GM19468 (cell line): ENCODE measurements at regions not wholly inside any gene's neighbourhood (a gene's known extent, or its start where the extent isn't known, plus 50 kb on each side); places are given as distances from the start of the nearest gene placed in this dataset.

Experiments
- ATAC-seq: cut with Tn5 transposase; IDR thresholded peaks from one replicate; pipeline ENCODE4 v1.9.1; 2021; ENCODE audit warnings: mild to moderate bottlenecking, moderate library complexity, moderate number of reproducible peaks; ENCODE audit not compliant: unreplicated experiment; ENCODE audit errors: extremely low read depth

DNA sequence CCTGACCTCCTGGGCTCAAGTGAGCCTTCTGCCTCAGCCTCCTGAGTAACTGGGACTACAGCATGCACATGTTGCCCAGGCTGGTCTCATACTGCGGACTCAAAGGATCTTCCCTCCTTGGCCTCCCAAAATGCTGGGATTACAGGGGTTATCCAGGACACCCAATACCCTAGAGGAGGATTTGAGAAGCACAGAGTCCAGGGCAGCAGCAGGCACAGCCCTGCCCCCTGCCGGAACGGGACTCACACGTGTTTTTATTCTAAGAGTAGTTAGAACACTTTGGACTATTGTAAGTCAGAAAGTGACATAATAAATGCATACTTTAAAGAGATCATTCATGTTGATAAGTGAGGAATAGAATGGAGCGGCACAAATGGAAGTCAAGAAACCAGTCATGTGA, 80.2 kb downstream of the C6orf118 start:
- ATAC-seq: no peak

DNA sequence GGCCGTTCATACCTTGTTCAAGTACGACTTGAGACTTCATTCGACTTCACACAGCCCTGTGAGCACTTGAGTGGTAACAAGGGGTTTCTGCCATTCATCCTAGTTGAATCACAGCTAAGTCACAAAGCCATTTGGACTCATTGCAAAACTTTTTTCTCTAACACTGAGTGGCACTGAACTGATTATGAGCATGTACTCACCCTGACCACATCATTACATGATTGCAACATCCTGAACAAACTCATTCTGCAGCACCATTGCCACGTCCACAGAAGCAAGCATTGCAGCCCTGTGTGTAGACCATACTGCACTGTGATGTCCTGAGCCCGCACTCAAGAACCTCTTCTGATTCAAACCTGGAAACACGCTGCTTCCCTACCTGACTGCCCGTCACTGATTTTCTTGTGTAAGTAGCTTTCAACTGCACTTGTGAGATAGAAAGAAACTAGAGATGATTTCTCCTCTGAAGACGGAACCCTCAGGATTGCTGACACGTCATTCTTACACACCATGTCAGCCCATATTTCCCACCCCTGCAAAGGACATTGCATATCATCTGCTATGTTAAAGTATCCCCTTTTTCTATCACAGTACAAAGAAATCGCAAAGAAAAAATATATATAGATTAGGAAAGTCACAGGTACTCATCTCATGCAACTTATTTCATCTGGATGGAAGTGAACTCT, 81.6 kb downstream of the C6orf118 start:
- ATAC-seq: no peak

DNA sequence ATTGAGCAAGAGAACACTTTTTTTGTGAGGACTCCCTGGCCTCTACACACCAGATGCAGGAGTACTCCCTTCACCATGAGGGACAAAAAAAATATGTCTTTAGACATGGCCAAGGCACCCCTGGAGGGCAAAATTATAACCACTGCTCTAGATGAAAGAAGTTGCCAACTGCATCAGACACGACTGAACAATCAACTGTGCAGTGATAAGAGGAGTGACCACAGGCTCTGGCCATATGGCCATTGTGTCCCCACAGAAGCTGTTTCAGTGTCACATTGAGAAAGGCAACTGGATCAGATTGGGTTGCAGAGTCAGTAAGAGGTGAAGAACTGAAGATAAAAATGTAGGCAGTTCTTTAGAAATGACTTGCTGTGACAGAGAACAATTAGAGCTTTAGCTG, 85.7 kb downstream of the C6orf118 start:
- no peak for ATAC-seq

DNA sequence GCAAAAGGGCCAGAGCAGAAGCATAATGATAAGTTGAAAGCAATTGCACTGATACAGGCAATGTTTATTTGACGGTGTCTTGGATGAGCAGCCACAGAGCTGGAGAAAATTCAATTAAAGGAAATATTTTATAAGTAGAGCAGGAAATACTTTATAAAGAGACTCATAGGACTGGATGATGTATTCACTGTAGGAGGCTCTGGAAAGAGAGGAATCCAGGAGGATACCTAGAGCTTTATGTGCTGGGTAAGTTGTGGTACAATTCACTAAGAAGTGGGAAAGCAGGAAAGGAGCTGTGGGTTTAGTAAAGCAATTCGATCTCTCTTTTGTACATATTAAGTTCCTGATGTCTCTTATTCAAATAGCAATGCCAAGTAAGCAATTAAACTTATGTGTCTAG, 86.3 kb downstream of the C6orf118 start:
- no peak for ATAC-seq

DNA sequence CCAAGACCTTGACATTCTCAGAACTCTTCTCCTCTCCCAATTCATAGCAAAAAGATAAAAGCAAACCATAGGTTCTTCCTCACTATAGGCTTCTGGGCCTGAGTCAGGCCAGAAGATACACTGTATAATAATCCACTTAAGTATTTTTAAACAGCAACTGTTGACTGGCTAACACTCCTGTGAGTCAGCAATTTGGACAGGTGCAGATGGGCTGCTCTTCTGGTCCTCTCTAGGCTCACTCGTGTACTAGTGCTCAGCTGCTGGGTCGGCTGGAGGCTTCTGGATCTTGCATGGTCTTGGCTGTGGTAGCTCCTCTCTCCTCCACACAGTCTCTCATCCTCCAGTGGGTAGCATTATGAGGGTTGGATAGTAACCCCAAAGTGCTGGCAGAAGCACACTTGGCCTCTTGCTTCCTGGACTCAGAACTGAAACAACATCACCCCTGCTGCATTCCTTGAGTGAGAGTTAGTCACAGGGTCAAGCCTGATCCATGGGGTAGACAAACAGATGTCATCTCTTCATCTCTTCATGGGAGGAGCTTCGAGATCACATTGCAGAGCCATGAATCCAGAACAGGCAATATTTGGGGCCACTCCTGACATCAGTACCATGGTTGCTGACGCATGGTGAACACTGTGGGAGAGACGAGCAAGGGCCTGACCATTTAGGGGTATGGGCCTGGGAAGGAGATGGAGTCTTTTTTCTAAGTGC, 86.9 kb downstream of the C6orf118 start:
- no peak for ATAC-seq

GRCh38 chr6:165220045-165220444, 89.4 kb downstream of the C6orf118 start:
- ATAC-seq: no peak

GRCh38 chr6:165219629-165220028, 89.8 kb downstream of the C6orf118 start:
- no peak for ATAC-seq

DNA sequence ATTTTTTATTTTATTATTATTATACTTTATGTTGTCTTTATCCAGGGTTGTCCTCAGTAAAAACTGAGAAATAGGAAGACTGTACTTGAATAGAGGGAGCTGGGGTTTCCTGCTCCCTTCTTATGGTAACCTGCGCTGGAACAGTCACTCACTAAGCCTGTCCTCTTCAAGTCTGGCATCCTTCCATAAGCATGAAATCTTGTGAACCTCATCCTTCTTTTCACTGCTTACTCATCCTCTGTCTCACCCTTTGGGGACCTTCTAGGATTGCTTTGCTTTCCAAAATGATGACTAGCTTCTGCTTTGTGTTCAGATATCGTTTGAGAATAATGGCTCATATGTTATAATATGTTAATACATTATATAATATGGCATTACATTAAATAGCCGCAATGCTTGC, 90.6 kb downstream of the C6orf118 start:
- ATAC-seq: no peak

DNA sequence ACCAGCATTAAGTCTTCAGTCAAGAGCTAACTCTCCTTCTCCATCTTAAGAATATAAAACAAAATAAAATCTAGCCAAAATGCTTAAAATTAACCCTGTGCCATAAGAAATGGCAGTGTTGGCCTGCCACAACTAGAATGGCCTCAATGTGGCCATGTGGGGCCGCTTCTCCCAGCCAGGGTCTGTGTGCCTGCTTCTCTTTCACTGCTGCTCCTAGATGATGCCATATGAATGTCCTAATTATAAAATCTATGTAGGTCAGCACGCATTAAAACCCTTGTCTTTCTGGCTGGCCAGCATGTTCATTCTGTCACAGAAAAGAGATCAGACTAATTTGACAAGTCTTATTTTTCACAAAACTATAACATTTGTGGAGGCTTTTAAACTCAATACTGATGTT, 102.6 kb downstream of the C6orf118 start:
- ATAC-seq: no peak

GRCh38 chr6:165205632-165206031, 103.8 kb downstream of the C6orf118 start:
- ATAC-seq: no peak

DNA sequence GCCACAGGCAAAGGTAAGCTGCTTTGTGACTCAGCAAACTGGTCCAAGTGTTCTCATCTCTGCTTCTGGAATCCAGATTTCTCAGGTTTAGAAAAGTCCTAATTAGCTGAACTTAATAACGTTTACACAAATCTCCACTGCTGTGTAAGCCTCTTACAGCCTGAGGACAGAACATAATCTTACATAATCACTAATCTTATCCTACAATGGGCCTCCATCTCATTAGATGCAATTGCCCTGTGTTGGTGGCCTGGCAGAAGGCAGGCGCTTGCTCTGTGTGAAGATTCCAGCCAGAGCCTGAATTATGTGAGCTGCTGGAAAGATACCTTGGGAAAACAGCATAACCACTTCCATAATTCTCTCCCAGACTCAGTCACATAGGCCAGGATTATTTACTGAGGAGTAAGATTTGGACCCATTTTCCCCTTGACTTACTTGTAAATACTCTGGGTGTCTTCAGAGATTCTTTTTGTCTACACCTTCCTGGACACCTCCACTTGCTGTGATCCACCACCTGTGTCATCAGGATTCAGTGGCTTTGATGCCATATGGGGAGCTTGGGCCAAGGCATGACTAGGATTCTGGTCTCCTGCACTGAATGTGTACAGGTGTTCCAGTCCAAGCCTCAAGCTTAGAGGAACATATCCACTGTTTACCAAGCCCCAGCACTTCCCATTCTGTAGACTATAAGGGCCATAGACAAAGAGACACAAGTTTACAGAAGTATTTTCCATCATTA, 104.4 kb downstream of the C6orf118 start:
- ATAC-seq: no peak

DNA sequence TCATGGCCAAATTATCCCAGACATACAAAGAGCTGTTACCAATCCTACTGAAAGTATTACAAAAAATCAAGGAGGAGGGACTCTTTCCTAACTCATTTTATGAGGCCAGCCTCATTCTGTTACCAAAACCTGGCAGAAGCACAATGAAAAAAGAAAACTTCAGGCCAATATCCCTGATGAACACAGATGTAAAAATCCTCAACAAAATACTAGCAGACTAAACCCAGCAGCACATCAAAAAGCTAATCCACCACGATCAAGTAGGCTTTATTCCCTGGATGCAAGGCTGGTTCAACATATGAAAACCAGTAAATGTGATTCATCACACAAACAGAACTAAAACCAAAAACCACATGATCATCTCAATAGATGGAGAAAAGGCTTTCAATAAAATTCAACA, 109.2 kb downstream of the C6orf118 start:
- ATAC-seq: no peak

- no peak for ATAC-seq
These were observed 117.9 kb downstream of the C6orf118 start for GRCh38 chr6:165191461-165191860.

GRCh38 chr6:165186441-165187205, 122.8 kb downstream of the C6orf118 start:
- no peak for ATAC-seq

DNA sequence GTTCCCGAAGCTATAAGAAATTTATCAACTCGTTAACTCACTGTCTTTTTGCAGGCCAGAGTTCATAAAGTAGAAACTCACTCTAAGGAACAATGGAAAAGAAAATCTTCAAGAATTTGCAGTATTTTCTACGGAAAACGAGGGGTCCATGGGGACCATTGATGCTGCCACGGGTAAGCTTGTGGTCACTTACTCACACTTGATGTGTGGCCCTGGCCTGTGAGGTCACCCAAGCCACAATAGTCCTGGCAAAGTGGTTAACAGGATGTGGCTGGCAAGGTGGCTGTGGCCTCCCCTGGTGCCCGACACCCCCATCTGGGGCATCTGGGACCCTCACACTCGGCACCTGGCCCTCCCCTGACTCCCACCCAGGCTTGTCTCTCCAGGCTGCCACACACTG, 123.4 kb downstream of the C6orf118 start:
- ATAC-seq: no peak

DNA sequence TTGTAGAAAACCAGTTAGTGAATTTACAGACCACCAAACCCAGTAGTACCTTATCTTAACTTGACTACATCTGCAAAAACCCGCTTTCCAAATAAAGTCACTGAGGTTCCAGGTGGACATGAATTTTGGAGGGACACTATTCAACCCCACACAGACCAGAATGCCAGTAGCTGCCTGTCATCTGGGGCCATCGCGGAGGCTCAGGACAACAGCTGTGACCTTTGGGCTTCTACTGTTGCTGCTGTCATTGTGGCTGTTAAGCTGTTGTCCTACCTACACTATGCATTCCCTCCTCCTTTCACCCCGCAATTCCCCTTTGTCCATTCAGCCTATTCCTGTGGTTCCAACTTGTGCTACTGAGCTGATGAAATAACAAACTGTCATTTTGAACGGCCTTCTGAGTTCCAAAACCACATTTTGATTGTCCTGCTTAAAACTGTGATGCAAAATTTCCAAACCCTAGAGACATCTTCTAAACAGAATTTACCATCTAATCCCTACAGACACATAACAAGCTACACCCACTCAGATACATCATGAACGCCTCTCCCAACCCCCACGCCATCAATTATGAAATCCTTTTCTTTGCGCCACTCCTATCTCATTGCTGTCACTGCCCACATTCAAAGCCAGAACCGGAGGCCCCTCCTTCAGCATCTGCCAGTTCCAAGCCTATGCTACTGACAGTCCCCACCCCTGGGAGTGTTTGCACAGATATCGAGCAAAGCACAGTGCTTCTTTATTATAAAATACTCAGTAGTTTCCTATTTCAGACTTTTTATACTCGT, 125.0 kb downstream of the C6orf118 start:
- no peak for ATAC-seq

DNA sequence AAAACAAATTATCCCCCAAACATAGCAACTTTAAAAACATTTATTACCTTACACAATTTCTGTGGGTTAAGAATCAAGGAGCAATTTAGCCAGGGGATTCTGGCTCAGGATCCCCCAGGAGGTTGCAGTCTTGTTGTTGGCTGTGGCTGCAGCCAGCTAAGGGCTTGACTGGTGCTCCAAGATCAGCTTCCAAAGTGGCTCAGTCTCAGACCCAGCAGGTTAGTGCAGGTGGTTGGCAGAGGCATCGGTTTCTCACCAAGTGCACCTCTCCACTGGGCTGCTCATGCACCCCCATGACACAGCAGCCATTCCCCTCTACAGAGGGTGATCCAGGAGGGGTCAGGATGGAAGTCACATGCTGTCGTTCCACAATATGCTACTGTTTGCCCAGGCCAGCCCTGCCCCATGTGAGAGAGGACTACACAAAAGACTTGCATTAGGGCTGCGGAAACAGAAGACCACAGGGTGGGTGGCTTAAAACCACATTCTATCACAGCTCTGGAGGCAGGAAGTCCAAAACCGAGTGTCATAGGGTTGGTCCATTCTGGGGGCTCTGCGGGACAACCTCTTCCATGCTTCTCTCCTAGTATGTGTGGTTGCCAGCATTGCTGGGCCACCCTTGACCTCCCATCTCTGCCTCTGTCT, 125.8 kb downstream of the C6orf118 start:
- no peak for ATAC-seq

DNA sequence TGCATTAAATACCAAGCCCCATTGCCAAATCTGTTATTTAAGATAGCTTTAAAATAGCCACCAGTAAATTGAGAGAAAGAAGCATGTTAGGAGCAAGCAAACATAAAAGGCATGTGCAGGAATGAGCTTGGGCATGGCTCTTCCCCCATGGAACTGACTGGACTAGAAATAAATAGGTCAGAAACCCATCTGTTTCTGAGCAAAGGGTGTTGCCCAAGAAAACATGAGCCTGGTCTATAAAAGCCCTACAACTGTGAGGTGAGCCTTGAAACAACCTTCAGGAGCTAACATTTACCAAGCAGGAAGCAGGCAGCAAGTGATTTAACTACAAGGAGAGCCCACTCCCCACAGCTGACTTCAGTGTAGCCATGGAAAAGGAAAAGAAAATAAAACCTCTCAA, 126.3 kb downstream of the C6orf118 start:
- ATAC-seq: no peak

GRCh38 chr6:165181951-165182414, 127.4 kb downstream of the C6orf118 start:
- ATAC-seq: no peak
